HG02885 (cell line): ENCODE measurements at regions not wholly inside any gene's neighbourhood (a gene's known extent, or its start where the extent isn't known, plus 50 kb on each side); places are given as distances from the start of the nearest gene placed in this dataset.

Experiments used
- ATAC-seq: cut with Tn5 transposase; IDR thresholded peaks from one replicate; pipeline ENCODE4 v1.9.1; 2021; ENCODE audit warnings: mild to moderate bottlenecking; ENCODE audit not compliant: unreplicated experiment, poor library complexity

DNA sequence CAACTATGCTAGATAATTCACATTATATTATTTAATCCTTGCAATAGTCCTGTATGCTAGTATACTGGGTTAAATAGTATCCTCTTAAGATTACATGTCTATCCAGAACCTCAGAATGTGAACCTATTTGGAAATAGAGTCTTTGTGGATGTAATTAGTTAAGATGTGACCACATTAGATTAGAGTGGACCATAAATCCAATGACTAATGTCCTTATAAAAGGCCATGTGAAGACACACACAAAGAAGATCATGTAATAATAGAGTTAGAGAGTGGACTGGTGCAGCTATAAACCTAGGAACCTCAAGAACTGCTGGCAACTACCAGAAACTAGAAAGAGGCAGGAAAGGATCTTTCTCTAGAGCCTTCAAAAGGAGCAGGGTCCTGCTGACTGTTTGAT is 263.6 kb upstream of the PTGER4 start:
- ATAC-seq = no peak

- no peak for ATAC-seq
These were observed 264.8 kb upstream of the PTGER4 start for GRCh38 chr5:40414922-40415321.

GRCh38 chr5:40413743-40414142 is 266.0 kb upstream of the PTGER4 start:
- ATAC-seq = no peak

DNA sequence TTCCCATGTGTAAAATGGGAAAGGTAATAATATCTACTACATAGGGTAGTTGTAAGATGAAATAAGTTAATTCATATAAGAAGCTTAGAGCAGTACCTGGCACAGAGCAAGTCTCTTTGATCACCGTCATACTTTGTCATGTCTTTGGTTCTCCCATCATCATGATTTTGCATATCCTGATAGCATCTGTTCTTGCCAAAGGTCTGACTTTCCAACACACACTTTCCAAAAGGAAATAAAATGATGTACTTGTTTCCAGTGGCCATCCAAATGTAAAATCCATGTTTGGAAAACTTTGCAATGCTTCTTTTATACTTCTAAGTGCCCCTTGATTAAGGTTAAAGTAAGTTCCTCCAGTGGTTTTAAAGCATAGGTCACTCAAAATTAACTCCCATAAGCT is 266.9 kb upstream of the PTGER4 start:
- no peak for ATAC-seq

DNA sequence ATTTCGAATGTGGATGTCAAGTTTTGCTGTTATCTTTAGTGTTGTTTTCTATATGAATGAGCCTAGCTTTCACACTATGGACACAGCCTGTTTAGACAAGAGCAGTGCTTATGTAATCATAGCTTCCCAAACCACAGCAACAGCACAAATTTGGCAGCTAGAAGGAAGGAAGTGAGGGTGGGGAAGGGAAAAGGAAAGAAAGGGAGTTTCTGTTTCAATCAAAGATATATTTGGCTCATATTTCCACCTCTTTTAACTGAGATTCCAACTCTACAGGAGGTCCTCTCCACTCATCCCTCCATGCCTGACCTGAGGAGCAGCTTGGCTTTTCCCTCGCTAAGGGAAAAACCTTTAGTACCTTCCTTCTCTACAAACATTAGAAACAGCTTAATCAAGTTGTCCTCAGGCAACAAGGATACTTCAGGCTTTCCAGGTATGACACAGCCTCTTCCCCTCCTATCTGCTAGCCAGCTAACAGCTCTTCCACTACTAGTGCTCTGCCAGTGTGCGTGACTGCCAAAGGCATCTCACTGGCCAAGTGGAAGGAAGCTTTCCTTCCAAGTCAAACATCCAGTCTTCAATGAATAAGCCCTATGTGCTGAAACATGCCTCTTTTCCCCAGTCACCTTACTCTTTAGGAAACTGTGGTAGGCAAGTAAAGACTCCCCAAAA is 268.6 kb upstream of the PTGER4 start:
- no peak for ATAC-seq

DNA sequence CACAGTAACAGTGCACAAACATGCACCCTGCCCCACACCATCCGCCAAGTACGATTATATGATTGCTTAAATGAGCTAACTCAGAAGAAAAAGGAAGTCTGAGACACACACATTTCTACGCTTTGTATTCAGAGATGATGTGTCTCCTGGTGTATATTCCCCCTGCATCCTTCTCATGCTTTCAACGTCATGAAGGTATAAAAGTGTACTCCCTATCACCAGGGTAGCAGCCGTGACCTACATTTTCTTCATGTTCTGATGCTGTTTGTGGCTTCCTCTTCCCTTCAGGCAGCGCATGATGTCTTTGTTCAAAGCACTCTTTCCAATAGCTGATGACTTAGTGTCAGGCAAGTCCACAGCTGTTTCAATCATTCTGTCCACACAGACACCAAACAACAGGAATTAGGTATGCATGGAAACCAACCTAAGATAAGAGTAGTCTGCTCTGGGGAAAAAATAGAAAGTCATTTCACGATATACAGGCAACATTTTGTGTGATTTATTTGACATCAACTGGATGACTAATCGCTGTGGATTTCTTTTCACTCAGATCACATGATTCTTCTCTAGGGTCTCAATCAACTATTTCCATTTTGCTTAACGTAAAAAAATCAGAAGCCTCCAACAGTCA is 269.4 kb upstream of the PTGER4 start:
- no peak for ATAC-seq

GRCh38 chr5:40409601-40410000 is 270.1 kb upstream of the PTGER4 start:
- ATAC-seq = no peak

GRCh38 chr5:40406741-40407211 is 272.9 kb upstream of the PTGER4 start:
- ATAC-seq = peak; percentile 55

- ATAC-seq = no peak
These were observed 273.5 kb upstream of the PTGER4 start for GRCh38 chr5:40405996-40406740.

DNA sequence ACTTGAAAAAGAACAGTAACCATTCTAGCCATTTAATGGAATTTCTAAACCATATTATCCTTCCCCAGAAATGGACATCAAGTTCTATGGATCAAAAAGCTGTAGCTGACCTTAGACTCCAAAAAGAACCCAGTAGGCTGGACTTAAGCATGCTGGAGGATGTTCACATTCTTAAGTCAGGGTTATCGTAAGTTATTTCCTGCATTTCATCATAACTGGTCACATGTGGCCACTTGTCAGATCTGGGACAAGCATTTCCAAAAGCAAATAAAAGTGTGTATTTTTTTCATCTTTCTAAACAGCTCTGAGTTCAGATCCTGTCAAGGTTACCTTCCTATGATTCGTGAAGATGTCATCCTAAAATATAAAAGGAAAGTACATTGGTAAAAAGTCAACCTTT is 274.5 kb upstream of the PTGER4 start:
- no peak for ATAC-seq

DNA sequence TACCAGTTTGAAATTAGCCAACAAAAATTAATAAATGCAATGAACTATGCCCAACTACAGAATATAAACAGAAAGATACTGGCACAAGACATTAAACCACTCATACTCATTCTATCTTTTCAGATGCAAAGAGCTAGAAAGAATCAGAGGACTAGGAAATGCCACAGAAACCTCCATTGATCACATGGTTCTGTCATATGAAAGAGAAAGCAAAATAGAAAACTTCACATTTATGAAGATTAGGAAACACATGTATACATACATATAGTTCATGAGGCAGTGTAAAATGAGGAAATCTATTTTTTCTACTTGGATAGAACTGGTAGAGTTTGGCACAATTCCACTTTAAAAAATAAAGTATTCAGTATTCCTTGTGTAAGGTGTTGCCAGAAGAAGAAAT is 275.1 kb upstream of the PTGER4 start:
- peak; percentile 67 for ATAC-seq

DNA sequence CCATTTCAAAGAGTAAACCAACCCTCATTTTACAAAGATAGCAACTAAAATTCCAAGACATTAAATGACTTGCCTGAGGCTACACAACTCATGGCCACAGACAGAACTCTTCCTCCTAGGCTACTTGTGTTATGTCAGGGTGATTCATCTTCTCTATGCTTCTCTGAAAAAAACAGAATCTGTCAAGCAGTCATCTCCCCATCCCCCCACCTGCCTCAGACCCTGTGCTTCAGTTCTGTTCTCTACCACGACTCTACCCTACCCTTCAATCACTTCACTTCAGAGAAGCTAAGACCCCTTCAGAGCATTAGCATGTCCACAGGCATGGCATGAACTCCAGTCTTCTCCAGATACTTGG is 277.7 kb upstream of the PTGER4 start:
- ATAC-seq = no peak

DNA sequence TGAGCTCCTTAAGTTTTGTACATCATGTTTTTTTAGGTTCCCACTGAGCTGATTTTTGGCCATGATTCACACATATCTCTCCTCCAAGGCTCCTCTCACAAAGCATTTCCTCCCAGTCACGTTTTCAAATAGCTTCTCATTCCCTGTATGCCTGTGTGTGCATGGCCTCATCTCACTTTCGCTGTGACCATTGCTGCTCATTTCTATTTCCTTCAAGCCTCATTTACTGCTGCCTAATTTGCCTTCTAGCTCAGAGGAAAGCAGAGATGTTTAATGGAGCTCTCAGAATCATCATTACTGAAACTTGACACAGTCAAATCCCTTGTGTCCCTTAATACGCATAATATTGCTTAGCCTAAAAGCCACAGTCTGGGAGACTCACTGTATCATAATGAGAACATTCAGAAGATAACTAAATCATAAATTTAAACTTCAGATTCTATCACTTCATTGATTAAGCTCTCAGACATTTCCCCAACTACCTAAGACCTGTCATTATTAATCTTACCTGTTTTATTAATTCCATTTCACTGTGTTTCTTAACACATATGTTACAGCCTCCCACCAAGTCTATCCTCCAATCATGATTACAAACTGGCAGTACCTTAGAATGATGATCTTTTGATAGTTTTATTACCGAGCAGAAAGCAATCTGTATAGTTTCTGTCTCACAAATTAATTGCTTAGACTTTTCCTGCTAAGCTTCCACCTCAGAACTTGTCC is 278.3 kb upstream of the PTGER4 start:
- ATAC-seq = peak; percentile 56

GRCh38 chr5:40400245-40400644 is 279.5 kb upstream of the PTGER4 start:
- no peak for ATAC-seq

GRCh38 chr5:40399349-40399748 is 280.4 kb upstream of the PTGER4 start:
- no peak for ATAC-seq

- no peak for ATAC-seq
These were observed 281.7 kb upstream of the PTGER4 start for GRCh38 chr5:40397976-40398375.

DNA sequence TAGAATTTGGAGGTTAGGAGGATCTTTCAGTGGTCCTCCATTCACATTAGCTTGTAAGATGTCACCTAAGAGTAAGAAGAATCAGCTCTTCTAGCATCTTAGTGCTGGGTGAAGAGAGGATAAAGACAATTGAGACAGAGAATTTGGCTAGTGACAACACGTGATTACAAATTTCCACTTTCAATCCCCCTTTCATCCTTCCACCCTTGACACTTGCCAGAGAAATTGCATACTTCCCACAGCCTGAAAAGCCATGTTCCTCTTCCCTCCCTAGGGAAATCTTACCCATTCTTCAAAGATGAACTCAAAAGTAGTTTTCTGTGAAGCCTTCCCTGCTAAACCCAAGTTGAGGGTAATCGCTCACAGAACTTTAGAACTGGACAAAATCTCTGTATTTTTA is 282.6 kb upstream of the PTGER4 start:
- no peak for ATAC-seq

DNA sequence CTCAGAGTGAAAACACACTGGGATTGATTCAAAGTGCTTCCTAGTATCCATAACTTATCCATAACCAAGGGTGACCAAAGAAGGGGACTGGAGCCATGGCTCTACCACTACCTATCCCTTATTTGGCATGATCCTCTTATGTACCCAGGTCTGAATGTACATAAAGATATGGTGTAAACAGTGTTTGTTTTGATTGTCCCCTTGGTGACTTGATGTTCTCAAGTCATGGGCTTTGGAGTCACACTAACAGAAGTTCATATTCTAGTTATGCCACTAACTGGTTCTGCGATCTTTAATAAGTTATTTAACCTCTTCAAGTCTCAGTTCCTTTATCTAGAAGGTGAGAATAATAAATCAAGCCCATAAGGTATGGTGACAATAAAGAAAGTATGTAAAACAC is 283.4 kb upstream of the PTGER4 start:
- ATAC-seq = no peak

- ATAC-seq = no peak
These were observed 284.5 kb upstream of the PTGER4 start for GRCh38 chr5:40395251-40395650.

- no peak for ATAC-seq
These were observed 285.0 kb upstream of the PTGER4 start for GRCh38 chr5:40394698-40395097.

DNA sequence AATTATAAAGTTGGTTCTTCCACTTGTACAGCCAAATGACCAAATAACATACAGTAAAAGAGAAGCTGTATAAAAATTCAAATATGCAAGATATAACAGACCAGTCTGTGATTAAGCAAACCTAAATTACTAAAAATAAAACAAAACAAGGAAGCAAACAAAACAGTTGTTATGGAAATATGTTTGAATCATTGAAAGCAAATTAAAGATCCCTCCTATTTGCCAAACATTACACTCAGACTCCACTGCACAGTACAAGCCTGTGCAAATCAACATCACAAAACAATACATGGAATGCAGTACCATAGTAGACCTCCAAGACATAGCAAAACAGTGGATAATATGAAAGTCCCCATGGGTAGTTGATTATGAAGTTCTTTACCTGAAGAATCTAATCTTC is 288.1 kb upstream of the PTGER4 start:
- no peak for ATAC-seq
